ENCODE measurements at regions not wholly inside any gene's neighbourhood (a gene's known extent, or its start where the extent isn't known, plus 50 kb on each side); places are given as distances from the start of the nearest gene placed in this dataset.

- TF ChIP-seq CTCF (IDR thresholded peaks at IDR 0.05; ENCODE audit: low read length) = no peak
- no peak for TF ChIP-seq EZH2 (optimal IDR thresholded peaks at IDR 0.05; ENCODE audit: low read depth, low read length)
These were observed 62.1 kb upstream of the G2E3 start for GRCh38 chr14:30496852-30497251.
